ENCODE measurements at regions not wholly inside any gene's neighbourhood (a gene's known extent, or its start where the extent isn't known, plus 50 kb on each side); places are given as distances from the start of the nearest gene placed in this dataset.
"Not testable (repeated sequence)": the region's sequence is repeated elsewhere in the genome, so short reads cannot be mapped to it uniquely, and the experiment has no call there.

- DNase-seq, result no peak
Observed at GRCh38 chr12:23093488-23093887, 468.5 kb downstream of the ETNK1 start.

GRCh38 chr12:23096321-23096720 lies 471.4 kb downstream of the ETNK1 start:
- no peak for DNase-seq

- DNase-seq, result no peak
Observed at GRCh38 chr12:23098110-23098509, 473.1 kb downstream of the ETNK1 start.

GRCh38 chr12:23098517-23098916 lies 473.5 kb downstream of the ETNK1 start:
- DNase-seq, result peak; percentile 85

GRCh38 chr12:23099104-23099503 lies 474.1 kb downstream of the ETNK1 start:
- DNase-seq, result no peak

GRCh38 chr12:23099604-23100003 lies 474.6 kb downstream of the ETNK1 start:
- no peak for DNase-seq

- no peak for DNase-seq
Observed at GRCh38 chr12:23108957-23109356, 484.0 kb downstream of the ETNK1 start.

- DNase-seq, result no peak
Observed at GRCh38 chr12:23113781-23114180, 488.8 kb downstream of the ETNK1 start.

GRCh38 chr12:23115984-23116383 lies 491.0 kb downstream of the ETNK1 start:
- DNase-seq, result no peak

GRCh38 chr12:23126794-23127193 lies 501.8 kb downstream of the ETNK1 start:
- no peak for DNase-seq

- DNase-seq, result no peak
Observed at GRCh38 chr12:23127701-23128100, 502.7 kb downstream of the ETNK1 start.

- DNase-seq, result no peak
Observed at GRCh38 chr12:23128462-23128861, 503.5 kb downstream of the ETNK1 start.

- DNase-seq, result no peak
Observed at GRCh38 chr12:23132357-23132756, 507.4 kb downstream of the ETNK1 start.

GRCh38 chr12:23133471-23133870 lies 508.5 kb downstream of the ETNK1 start:
- no peak for DNase-seq

- DNase-seq, result no peak
Observed at GRCh38 chr12:23139026-23139425, 514.1 kb downstream of the ETNK1 start.

GRCh38 chr12:23140710-23141109 lies 515.7 kb downstream of the ETNK1 start:
- DNase-seq, result no peak

- no peak for DNase-seq
Observed at GRCh38 chr12:23141335-23141734, 516.4 kb downstream of the ETNK1 start.

GRCh38 chr12:23146070-23146469 lies 521.1 kb downstream of the ETNK1 start:
- not testable (repeated sequence) for DNase-seq

GRCh38 chr12:23168459-23168858 lies 543.5 kb downstream of the ETNK1 start:
- no peak for DNase-seq

GRCh38 chr12:23169012-23169695 lies 544.2 kb downstream of the ETNK1 start:
- DNase-seq, result no peak

GRCh38 chr12:23169696-23170013 lies 544.7 kb downstream of the ETNK1 start:
- DNase-seq, result no peak

GRCh38 chr12:23174917-23175316 lies 549.9 kb downstream of the ETNK1 start:
- DNase-seq, result no peak

- no peak for DNase-seq
Observed at GRCh38 chr12:23185346-23185745, 560.4 kb downstream of the ETNK1 start.

- DNase-seq, result no peak
Observed at GRCh38 chr12:23186950-23187349, 562.0 kb downstream of the ETNK1 start.

GRCh38 chr12:23193552-23193951 lies 568.6 kb downstream of the ETNK1 start:
- no peak for DNase-seq

- no peak for DNase-seq
Observed at GRCh38 chr12:23197266-23197665, 572.3 kb downstream of the ETNK1 start.
